OCI-LY3 (cell line): ENCODE measurements at regions not wholly inside any gene's neighbourhood (a gene's known extent, or its start where the extent isn't known, plus 50 kb on each side); places are given as distances from the start of the nearest gene placed in this dataset.

Experiments
- EZH2phosphoT487 ChIP-seq: fragments of 200-600 bp; shearing (Covaris generic); IDR thresholded peaks from 2 replicates; pipeline ENCODE4 v1.6.1; 2018; ENCODE audit warnings: antibody characterized with exemption, mixed run types, low read depth
- TF ChIP-seq, protein P1 (sequence below): fragments of 200-600, 300-600 bp; sonication (generic); IDR thresholded peaks from 2 replicates; pipeline ENCODE4 v1.5.1; 2014; ENCODE audit warnings: antibody characterized with exemption, low read length, low read depth

GRCh38 chrX:25807022-25807421 is 331.1 kb upstream of the MAGEB18 start:
- TF ChIP-seq, protein P1, sequence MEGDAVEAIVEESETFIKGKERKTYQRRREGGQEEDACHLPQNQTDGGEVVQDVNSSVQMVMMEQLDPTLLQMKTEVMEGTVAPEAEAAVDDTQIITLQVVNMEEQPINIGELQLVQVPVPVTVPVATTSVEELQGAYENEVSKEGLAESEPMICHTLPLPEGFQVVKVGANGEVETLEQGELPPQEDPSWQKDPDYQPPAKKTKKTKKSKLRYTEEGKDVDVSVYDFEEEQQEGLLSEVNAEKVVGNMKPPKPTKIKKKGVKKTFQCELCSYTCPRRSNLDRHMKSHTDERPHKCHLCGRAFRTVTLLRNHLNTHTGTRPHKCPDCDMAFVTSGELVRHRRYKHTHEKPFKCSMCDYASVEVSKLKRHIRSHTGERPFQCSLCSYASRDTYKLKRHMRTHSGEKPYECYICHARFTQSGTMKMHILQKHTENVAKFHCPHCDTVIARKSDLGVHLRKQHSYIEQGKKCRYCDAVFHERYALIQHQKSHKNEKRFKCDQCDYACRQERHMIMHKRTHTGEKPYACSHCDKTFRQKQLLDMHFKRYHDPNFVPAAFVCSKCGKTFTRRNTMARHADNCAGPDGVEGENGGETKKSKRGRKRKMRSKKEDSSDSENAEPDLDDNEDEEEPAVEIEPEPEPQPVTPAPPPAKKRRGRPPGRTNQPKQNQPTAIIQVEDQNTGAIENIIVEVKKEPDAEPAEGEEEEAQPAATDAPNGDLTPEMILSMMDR, result no peak
- no peak for TF ChIP-seq EZH2phosphoT487
